NCI-H2196 treated with DMSO at 0.1 percent for 48 hours (cell line): ENCODE measurements at regions not wholly inside any gene's neighbourhood (a gene's known extent, or its start where the extent isn't known, plus 50 kb on each side); places are given as distances from the start of the nearest gene placed in this dataset.
"Not testable (repeated sequence)": the region's sequence is repeated elsewhere in the genome, so short reads cannot be mapped to it uniquely, and the experiment has no call there.

ENCODE experiments used
- DNase-seq: peaks from one replicate; lab custom pipeline; 2025; ENCODE audit not compliant: unreplicated experiment; lab: John Stamatoyannopoulos, UW

DNA sequence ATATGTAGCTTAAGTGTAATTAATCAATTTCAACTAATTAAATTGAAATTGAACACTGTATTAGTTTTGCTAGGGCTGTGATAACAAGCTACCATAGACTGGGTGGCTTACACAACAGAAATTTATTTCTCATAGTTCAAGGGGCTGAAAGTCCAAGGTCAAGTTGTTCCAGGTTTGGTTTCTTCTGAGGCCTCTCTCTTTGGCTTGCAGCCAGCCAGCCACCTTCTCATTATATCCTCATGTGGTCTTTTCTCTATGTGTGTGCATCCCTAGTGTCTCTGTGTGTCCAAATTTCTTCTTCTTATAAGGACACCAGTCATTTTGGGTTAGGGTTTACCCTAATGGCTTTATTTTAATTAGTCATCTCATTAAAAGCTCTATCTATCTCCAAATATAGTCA is 611.7 kb downstream of the UTRN start:
- no peak for DNase-seq

DNA sequence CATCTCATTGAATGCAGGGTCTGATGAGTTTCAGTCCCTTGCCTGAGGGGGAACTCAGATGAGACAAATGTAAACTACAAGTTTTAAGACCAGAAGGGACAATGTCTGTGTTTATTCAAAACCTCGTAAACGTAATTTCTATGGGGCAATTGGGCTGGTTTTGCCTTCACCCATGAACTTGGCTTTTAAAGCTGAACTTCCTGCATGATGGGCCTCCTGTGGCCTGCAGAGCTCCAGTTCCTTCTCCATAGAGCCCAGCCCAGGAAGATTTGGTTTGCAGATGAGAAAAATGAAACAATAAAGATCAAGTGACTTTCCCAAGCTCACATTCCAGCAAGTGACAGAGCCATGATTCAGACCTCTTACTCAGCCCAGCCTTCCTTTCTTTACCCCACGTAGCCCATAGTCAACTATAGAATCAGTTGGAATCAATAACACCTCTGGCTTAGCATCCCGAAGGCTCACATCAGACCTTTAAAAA is 612.3 kb downstream of the UTRN start:
- DNase-seq, result no peak

DNA sequence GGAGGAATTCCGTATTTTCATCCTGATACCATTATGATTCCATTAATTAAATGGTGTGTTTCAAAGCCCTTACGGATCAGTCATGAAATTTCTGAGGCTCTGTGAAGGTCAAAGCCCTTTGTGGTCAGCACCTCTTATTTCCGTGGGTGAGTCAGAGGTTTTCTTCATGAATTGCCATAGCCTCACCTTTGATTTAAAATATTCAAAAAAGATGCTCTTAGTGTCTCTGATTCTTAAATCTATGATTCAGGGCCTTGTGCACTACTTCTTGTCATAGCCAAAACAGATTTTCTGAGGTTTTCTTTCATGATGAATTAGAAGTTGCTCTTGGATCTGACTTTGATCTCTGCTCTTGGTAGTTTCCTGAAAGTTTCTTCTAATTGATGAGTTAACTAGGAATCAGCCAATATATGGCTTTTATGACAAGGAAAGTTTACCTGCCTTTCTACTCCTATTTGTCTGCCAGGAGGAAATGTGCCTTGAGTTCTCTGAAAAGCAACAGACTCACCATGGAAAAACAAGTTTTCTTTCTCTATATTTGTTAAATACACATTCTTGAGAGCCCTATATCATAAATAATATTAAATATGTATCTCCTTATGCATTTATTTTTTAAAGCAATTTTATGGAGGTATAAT is 613.0 kb downstream of the UTRN start:
- DNase-seq, result no peak

DNA sequence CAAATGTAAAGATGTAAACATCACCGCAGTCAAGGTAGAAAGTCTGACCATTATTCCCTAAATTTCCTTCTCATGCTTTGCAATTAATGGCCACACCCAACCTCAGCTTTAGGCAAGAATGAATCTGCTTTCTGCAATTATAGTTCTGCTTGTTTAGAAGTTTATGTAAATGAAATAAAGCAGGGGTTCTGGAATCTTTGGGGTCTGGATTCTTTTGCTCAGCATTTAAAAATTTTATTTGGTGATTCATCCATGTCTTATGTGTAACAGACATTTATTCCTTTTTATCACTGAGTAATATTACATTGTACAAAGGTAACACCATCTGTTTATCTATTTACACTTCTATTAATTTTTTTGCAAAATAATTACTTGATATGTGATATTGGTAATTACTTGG is 613.6 kb downstream of the UTRN start:
- DNase-seq, result no peak

DNA sequence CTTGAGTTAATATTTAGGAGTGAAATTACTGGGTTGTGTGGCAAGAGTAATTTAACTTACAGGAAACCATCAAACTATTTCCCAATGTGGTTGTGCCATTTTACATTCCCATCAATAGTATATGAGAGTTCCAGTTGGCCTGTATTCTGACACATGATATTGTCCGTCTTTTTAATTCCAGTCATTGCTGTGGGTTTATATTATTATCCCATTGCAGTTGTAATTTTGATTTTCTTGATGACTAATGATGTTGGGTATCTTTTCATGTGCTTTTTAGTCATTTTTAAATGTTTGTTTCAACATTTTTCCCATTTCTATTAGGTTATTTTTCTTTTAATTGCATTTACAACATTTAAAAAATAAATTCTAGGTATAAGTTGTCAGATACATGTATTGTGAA is 614.0 kb downstream of the UTRN start:
- DNase-seq, result no peak

DNA sequence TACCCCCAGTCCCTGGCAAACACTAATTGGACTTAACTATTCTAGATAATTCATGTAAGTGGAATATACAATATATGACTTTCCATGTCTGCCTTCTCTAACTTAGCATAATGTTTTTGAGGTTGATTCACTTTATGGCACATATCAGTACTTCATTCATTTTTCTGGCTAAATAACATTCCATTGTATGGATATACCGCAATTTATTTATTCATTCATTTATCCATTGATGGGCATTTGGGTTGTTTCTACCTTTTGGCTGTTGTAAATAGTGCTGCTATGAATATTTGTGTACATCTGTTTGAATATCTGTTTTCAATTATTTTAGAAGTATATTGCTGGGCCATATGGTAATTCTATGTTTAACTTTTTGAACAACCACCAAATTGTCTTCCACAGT is 616.3 kb downstream of the UTRN start:
- no peak for DNase-seq

DNA sequence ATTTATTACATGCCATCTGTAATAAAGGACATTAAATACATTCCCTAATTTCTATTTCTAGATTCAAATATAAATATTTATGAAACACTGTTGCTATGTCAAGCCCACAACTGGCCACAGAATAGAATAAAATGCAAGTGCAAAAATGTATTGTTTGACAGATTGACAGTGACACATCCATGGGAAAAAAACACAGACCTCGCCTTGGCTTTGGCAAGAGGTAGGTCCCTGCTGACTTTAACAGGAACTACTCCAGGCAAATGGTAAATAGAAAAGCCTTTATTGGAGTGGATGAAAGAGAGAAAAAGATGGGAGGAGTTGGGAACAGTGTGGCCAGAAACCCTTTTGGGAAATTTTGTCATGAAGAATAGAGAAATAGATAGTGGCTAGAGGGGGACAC is 622.9 kb downstream of the UTRN start:
- DNase-seq, result no peak

DNA sequence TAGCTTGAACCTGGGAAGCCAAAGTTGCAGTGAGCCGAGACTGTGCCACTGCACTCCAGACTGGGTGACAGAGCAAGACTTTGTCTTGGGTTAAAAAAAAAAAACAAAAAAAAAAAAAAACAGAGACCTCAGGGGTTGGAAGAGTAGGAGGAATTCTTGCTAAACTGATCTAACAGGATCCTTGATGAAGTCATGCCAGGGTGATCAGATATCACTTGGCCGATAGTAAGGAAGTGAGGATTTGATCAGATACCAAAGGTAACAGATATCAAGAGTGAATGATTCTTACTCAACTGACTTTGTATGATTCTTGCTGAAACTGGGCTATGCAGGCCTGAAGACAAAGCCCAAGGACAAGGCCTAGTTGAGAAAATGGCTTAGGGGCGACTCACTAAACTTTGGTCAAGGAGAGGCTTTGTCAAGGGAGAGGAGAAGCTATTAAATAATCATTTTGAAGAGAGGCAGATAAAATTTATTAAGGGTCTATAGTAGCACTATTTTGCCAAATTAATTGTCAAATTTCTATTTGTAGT is 624.7 kb downstream of the UTRN start:
- no peak for DNase-seq

DNA sequence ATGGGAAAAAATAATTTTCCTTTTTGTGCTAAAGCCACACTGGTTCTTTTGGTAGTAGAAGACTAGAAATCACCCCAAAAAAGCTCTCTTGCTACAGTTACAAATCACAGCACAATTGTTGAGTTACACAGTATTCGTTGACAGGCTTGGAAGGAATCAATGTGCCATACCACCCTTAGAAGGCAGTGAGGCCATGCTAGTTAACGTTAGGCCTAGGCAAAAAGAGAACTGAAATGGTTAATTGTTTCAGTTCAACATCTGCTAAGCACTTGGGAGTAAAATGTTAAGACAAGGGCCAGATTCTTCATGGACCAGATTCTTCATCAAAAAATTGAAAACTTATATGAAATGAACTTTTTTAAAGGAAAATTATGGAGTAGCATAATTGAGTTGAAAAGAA is 626.2 kb downstream of the UTRN start:
- no peak for DNase-seq

DNA sequence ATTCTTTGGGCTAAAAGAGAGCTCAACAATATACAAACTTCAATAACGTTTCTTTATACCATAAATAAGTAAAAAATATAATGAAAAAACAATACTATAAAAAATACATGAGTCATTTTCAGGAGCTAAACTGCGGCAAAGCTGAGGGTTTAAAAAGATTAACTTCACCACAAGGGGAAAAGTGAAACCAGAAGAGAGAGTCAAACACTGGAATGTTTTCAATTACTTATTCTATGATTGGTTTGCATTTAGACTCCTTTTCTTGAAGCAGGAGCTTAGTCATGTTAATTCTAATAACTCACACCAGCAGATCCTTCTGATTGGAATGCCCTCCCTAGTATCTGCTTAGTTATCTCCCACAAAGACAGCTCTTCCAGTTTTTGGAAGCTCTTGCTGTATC is 627.3 kb downstream of the UTRN start:
- no peak for DNase-seq

DNA sequence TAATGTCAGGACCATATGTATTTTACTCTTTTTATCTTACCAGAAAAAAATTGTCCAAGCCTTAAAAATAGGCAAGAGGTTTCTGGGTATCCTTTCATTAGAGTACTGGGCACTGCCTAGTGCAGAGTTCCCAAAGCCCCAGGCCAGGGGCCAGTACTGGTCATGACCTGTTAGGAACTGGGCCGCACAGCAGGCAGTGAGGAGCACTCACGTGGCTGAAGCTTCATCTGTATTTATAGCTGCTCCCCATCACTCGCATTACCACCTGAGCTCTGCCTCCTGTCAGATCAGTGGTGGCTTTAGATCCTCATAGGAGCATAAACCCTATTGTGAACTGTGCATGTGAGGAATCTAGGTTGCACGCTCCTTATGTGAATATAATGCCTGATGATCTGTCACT is 632.9 kb downstream of the UTRN start:
- DNase-seq, result no peak

DNA sequence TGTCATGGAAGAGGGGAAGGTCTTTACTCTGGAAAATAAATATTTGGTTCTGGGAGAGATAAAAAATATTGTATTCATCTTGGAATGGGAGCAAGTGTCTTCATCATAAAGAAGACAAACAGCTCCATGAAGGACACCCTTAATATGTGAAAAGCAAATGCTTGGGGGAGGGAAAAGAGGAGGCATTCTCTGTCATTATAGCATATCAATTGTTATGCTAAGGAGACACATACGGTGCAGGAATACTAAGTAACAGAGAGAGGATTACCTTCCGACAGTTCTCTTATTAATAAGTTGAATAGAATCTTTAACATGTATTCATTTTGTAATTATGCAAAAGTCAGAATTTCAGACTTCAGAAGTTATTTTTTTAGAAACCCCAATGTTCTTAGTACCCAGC is 634.4 kb downstream of the UTRN start:
- DNase-seq, result no peak

DNA sequence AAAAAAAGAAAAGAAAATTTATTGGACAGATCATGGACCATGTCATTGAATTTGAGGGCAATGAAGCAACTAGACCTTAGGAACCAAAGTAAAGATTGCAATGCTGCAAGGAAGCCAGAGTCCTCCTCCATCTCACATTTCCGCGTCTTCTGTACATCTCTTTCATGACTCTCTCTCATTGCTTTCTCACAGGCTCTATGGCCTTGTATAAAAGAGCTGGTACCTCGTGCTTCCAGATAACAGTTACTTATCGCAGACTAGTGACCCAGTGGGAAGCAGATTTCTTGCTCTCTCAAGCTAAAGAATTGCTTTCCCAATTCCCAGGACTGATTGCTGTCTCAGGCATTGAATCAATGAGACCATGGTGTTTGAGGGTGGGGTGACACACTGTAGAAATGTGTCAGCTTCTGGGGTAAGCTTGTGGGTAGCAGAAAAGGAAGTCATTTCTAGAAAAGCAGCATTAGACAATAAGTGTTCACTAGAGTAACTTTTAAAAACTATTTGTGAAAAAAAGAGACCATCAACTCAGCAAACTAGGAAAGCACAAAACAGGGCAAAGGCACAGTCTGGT is 635.3 kb downstream of the UTRN start:
- no peak for DNase-seq

DNA sequence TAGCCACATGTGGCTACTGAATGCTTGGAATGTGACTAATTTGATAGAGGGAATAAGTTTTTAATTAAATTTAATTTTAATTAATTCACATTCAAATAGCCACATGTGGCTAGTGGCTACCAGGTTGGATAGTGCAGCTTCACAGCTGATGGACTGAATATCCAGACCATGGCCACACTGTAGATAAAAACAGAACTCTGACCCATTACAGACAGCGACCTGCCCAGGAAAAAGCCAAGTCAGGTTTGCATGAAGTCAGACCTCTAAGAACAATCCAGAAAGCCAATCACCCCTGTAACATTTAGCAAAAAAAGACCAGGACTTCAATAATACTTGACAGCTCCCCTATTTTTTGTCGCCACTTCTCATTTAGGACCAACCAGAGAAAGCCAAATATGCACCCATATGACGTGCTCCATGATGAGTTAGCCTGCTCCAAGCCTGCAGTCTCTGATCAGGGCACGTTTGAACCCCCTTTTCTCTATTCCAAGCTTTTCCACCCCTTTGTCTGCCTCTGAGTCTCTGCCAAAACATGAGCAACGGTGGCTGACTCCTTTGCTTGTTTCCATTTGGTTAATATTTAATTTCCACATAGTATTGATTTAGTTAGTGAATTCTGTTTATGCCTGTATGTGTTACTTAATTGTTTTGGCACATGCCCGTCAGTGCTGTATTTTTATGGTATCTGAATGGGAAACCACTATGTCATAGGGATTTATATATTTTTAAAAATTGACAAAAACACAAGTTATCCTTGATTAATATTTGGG is 636.3 kb downstream of the UTRN start:
- no peak for DNase-seq

DNA sequence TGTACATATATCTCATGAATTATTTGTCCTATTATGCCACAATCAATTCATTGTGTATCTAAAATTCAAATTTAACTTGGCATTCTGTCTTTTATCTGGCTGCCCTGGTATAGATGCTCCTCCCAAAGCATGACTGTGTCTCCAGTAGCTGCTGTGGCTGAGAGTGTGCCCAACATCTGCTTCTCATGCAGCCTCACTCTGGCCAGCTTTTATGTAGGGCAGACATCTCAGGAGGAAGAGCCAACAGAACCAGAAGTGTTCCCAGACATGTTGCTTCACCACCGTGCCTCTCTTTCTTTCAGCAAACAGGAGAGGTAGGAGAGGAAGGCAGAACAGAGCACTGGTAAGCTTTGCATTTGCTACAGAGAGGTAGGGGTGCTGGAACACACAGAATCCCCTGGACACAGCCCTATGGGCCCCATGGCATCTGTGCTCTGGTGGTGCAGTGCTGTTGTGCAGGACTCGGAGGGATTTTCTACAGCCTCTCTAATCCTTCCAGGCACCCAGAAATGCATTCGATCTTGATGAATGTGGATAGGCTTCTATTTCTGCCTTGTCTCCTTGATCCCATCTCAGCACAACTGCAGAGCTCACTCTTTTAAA is 637.1 kb downstream of the UTRN start:
- no peak for DNase-seq

DNA sequence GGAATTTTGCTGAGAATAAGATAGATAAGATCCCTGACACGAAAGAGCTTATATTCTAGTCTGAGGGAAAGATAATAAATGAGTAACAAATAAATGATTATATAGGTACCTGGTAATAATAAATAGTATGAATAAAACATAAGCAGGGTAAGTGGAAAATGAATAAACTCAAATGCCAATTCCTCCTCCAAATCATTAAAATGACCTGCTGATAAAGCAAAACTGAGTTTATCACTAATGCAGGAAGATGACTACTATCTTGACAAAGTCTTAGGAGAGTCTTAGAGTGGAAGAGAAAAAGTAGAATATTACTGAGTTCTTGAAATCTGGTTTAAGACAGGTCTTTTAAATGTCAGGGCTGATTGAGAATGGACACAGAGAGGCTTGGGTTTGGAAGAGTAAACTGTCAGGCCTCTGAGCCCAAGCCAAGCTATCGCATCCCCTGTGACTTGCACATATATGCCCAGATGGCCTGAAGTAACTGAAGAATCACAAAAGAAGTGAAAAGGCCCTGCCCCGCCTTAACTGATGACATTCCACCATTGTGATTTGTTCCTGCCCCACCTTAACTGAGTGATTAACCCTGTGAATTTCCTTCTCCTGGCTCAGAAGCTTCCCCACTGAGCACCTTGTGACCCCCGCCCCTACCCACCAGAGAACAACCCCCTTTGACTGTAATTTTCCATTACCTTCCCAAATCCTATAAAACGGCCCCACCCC is 637.8 kb downstream of the UTRN start:
- not testable (repeated sequence) for DNase-seq

DNA sequence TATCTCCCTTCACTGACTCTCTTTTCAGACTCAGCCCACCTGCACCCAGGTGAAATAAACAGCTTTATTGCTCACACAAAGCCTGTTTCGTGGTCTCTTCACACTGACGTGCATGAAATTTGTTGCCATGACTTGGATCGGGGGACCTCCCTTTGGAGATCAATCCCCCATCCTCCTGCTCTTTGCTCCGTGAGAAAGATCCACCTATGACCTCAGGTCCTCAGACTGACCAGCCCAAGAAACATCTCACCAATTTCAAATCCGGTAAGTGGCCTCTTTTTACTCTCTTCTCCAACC is 638.3 kb downstream of the UTRN start:
- DNase-seq, result not testable (repeated sequence)

DNA sequence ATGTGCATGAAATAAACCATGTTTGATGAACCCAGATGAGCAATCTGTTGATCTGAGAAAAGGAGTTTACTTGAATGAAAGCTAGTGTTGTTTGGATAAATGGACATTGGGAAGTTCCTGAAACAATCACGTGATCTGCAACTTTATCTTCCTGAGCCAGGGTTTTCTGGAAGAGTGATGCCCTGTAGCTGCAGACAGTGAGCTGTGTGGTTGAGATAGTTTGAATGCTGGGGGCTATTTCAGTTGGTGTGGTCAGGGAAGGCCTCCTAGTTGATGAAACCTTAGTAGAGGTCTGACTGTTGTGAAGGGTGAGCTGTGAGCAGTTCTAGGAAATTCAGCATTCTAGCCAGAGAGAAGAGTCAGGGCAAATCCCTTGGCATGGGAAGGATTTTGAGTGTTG is 643.7 kb downstream of the UTRN start:
- no peak for DNase-seq

DNA sequence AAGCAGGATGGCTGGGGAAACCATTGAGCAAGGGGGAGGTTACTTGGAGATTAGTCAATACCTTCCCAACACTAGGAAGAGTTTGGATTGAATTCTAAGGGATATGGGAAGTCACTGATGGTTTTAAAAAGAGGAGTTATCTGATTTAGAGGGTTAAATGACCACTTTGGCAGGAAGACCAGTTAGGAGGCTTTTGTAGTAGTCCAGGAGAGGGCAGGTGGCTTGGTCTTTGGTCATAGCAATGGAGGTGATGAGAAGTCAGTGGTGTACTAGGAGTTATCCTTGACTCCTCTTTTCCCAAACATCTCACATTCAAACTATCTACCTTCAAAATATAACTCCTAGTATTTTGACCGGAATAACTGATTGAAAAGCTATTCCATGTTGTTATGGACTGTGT is 644.1 kb downstream of the UTRN start:
- DNase-seq, result no peak

DNA sequence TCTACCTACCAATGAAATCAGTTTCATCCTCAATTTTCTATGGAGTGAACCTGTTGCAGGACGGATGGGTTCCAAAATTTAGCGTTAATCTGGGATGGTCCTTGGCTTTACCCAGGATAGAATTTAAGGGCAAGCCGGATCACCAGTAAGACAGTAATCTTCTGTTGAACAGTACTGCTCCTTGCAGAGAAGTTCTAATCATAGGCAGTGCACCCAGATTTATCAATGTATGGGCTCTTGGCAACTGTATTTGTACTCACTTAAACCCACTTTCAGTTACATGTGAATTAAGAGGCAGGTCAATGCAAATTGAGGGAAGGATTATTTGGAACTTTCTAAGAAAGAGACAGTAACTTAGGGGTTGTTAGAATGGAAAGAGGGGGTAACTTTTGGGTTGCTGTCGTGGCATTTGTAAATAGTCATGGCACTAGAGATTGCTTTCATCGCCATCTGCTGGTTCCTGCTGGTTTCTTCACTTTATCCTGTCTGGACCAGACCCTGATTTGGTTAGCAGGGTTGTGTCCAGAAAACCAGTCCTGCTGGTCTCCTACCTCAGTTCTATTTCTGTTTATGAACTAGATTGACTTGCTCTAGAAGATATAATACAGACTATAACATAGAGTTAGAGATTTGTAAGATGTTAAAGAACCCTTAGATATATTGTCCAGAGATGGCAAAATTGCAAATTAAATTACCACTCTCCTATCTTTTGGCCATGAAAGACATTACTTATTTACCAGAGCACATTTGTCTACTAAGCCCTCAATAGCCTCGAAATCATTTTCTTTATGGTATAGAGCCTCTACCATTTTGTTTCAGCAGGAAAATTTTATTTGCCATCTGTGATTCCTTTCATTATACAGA is 646.3 kb downstream of the UTRN start:
- DNase-seq, result no peak
